ENCODE measurements at regions not wholly inside any gene's neighbourhood (a gene's known extent, or its start where the extent isn't known, plus 50 kb on each side); places are given as distances from the start of the nearest gene placed in this dataset.
A peak's percentile ranks its signal among the peaks of the same experiment; 100 is the strongest.

DNA sequence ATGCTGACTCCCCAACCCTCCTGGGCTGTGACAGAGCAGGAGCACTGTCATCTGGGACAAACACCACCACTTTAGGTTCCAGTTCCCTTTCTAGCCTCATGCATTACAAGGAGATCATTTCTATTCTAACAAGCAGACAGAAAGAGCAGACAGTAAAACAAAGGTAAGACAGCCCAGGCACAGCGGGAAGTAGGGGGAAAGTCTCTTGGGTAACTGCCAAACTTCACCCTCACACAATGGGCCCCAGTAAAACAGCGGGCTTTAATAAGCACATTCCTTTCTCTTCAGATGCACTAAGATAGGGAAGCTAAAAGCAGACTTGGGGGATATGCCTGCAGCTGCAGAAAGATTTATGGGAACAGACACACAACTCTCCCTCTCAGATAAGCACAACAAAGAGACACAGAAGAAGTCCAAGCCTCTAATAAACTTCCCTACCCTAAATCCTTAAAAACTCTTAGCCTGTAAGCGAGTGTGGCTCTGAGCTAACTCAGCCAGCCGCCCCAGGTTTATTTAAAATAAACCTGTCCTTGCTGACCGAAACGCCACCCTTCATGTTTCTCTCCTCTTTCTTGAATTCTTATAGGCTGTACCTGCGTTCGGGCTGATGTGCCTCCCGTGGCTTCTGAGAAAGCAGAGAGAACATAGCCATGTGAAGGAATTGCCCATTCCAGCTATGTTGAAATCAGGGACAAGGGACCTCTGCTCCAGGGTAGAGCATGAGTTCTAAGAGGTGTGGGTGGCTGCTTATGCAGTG lies 726.8 kb upstream of the DDX18 start:
- Histone ChIP-seq H3K27me3 (ENCODE audit: insufficient read depth) (peaks cover 42% of the 10 kb centered on the region), H3K4me1 (ENCODE audit: insufficient read depth) (peaks cover 23% of the 10 kb centered on the region), H3K9me2 (ENCODE audit: insufficient read depth) (no peaks in the 10 kb centered on the region), H4K20me1 (replicated peaks; ENCODE audit: insufficient read depth) (no peaks in the 10 kb centered on the region), H3K36me3 (ENCODE audit: insufficient read depth) (no peaks in the 10 kb centered on the region), H3F3A (replicated peaks; ENCODE audit: low read depth) (no peaks in the 10 kb centered on the region; the same call in 1 of the 2 replicates), H3K4me2 (peak overlapping the region; percentile 60), H2AFZ (peak overlapping the region; percentile 70; the same call in 1 of the 2 replicates), H3K4me3 (peak overlapping the region; percentile 21; the same call in 1 of the 2 replicates), H3K79me2 (replicated peaks; ENCODE audit: insufficient read depth) (no peaks in the 10 kb centered on the region), H3K27ac (ENCODE audit: low read depth) (peak overlapping the region; percentile 33; the same call in 1 of the 2 replicates)
- Mint-ChIP-seq H3K9me3 (no peaks in the 10 kb centered on the region), H3K4me3 (peak overlapping the region; percentile 50), H3K36me3 (ENCODE audit: low read depth) (no peaks in the 10 kb centered on the region), H3K4me1 (peaks cover 36% of the 10 kb centered on the region), H3K27ac (no peak overlapping the region), H3K27me3 (ENCODE audit: insufficient read depth, low read depth, poor library complexity) (peaks cover 6% of the 10 kb centered on the region)
- TF ChIP-seq CREB1 (CRISPR knock-in tag; IDR thresholded peaks at IDR 0.05; ENCODE audit: low read depth): peak; percentile 44; the same call in 1 of the 2 replicates
- TF ChIP-seq EZH2 (IDR thresholded peaks at IDR 0.05; ENCODE audit: low read depth, unreplicated experiment): no peak
- TF ChIP-seq, protein P1, sequence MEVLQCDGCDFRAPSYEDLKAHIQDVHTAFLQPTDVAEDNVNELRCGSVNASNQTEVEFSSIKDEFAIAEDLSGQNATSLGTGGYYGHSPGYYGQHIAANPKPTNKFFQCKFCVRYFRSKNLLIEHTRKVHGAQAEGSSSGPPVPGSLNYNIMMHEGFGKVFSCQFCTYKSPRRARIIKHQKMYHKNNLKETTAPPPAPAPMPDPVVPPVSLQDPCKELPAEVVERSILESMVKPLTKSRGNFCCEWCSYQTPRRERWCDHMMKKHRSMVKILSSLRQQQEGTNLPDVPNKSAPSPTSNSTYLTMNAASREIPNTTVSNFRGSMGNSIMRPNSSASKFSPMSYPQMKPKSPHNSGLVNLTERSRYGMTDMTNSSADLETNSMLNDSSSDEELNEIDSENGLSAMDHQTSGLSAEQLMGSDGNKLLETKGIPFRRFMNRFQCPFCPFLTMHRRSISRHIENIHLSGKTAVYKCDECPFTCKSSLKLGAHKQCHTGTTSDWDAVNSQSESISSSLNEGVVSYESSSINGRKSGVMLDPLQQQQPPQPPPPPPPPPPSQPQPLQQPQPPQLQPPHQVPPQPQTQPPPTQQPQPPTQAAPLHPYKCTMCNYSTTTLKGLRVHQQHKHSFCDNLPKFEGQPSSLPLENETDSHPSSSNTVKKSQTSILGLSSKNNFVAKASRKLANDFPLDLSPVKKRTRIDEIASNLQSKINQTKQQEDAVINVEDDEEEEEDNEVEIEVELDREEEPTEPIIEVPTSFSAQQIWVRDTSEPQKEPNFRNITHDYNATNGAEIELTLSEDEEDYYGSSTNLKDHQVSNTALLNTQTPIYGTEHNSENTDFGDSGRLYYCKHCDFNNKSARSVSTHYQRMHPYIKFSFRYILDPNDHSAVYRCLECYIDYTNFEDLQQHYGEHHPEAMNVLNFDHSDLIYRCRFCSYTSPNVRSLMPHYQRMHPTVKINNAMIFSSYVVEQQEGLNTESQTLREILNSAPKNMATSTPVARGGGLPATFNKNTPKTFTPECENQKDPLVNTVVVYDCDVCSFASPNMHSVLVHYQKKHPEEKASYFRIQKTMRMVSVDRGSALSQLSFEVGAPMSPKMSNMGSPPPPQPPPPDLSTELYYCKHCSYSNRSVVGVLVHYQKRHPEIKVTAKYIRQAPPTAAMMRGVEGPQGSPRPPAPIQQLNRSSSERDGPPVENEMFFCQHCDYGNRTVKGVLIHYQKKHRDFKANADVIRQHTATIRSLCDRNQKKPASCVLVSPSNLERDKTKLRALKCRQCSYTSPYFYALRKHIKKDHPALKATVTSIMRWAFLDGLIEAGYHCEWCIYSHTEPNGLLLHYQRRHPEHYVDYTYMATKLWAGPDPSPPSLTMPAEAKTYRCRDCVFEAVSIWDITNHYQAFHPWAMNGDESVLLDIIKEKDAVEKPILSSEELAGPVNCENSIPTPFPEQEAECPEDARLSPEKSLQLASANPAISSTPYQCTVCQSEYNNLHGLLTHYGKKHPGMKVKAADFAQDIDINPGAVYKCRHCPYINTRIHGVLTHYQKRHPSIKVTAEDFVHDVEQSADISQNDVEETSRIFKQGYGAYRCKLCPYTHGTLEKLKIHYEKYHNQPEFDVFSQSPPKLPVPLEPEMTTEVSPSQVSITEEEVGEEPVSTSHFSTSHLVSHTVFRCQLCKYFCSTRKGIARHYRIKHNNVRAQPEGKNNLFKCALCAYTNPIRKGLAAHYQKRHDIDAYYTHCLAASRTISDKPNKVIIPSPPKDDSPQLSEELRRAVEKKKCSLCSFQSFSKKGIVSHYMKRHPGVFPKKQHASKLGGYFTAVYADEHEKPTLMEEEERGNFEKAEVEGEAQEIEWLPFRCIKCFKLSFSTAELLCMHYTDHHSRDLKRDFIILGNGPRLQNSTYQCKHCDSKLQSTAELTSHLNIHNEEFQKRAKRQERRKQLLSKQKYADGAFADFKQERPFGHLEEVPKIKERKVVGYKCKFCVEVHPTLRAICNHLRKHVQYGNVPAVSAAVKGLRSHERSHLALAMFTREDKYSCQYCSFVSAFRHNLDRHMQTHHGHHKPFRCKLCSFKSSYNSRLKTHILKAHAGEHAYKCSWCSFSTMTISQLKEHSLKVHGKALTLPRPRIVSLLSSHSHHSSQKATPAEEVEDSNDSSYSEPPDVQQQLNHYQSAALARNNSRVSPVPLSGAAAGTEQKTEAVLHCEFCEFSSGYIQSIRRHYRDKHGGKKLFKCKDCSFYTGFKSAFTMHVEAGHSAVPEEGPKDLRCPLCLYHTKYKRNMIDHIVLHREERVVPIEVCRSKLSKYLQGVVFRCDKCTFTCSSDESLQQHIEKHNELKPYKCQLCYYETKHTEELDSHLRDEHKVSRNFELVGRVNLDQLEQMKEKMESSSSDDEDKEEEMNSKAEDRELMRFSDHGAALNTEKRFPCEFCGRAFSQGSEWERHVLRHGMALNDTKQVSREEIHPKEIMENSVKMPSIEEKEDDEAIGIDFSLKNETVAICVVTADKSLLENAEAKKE (CRISPR knock-in tag; IDR thresholded peaks at IDR 0.05): peak; percentile 89
- TF ChIP-seq, protein P2, sequence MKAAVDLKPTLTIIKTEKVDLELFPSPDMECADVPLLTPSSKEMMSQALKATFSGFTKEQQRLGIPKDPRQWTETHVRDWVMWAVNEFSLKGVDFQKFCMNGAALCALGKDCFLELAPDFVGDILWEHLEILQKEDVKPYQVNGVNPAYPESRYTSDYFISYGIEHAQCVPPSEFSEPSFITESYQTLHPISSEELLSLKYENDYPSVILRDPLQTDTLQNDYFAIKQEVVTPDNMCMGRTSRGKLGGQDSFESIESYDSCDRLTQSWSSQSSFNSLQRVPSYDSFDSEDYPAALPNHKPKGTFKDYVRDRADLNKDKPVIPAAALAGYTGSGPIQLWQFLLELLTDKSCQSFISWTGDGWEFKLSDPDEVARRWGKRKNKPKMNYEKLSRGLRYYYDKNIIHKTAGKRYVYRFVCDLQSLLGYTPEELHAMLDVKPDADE (IDR thresholded peaks at IDR 0.05): no peak
- TF ChIP-seq NANOG (IDR thresholded peaks at IDR 0.05; ENCODE audit: borderline replicate concordance): no peak
- no peak for TF ChIP-seq JUNB (IDR thresholded peaks at IDR 0.05; ENCODE audit: unreplicated experiment)
- TF ChIP-seq ZNF331 (CRISPR knock-in tag; IDR thresholded peaks at IDR 0.05; ENCODE audit: low read depth): no peak
- 0 out of 2 replicates have a peak, but pooled peaks have one; percentile 63 for TF ChIP-seq ZNF114 (CRISPR knock-in tag; IDR thresholded peaks at IDR 0.05)
- TF ChIP-seq STAT1 (IDR thresholded peaks at IDR 0.05; ENCODE audit: unreplicated experiment): no peak
- no peak for TF ChIP-seq CTCF (conservative IDR thresholded peaks at IDR 0.05; ENCODE audit: low read depth in 2 of 2)
- ATAC-seq: peak; percentile 88
- DNase-seq (ENCODE audit: low spot score): peak; percentile 76
